Endothelial cell (in vitro differentiated cells): ENCODE measurements at regions not wholly inside any gene's neighbourhood (a gene's known extent, or its start where the extent isn't known, plus 50 kb on each side); places are given as distances from the start of the nearest gene placed in this dataset.

Source experiments
- DNase-seq: peaks from one replicate; pipeline ENCODE4 v3.0.0; 2021; ENCODE audit warnings: low spot score
- H3K27ac Mint-ChIP-seq: one replicate; pipeline ENCODE4 v1.8.0; 2021; ENCODE audit warnings: mixed read lengths, inconsistent platforms; ENCODE audit not compliant: unreplicated experiment
- H3K27me3 Mint-ChIP-seq: one replicate; pipeline ENCODE4 v1.8.0; 2021; ENCODE audit warnings: mild to moderate bottlenecking, moderate library complexity, mixed read lengths, inconsistent platforms; ENCODE audit not compliant: unreplicated experiment
- H3K36me3 Mint-ChIP-seq: one replicate; pipeline ENCODE4 v1.8.0; 2021; ENCODE audit warnings: mild to moderate bottlenecking, low read depth, mixed read lengths, inconsistent platforms; ENCODE audit not compliant: unreplicated experiment
- H3K4me1 Mint-ChIP-seq: one replicate; pipeline ENCODE4 v1.8.0; 2021; ENCODE audit warnings: mild to moderate bottlenecking, mixed read lengths, inconsistent platforms; ENCODE audit not compliant: unreplicated experiment
- H3K4me3 Mint-ChIP-seq: one replicate; pipeline ENCODE4 v1.8.0; 2021; ENCODE audit warnings: mild to moderate bottlenecking, mixed read lengths, inconsistent platforms; ENCODE audit not compliant: unreplicated experiment
- H3K9me3 Mint-ChIP-seq: one replicate; pipeline ENCODE4 v1.8.0; 2021; ENCODE audit warnings: mixed read lengths, inconsistent platforms; ENCODE audit not compliant: unreplicated experiment
- CTCF ChIP-seq: fragments of 200-600 bp; sonication (generic); IDR thresholded peaks from one replicate; pipeline ENCODE4 v1.5.0; 2021; ENCODE audit warnings: antibody characterized with exemption; ENCODE audit not compliant: unreplicated experiment

GRCh38 chr6:8825726-8826125, 390.4 kb upstream of the SLC35B3 start:
- Mint-ChIP-seq H3K36me3 (no peaks in the 10 kb centered on the region), H3K4me1 (peaks cover 3% of the 10 kb centered on the region), H3K27ac (no peak overlapping the region), H3K27me3 (no peaks in the 10 kb centered on the region), H3K4me3 (no peak overlapping the region), H3K9me3 (no peaks in the 10 kb centered on the region)
- no peak for TF ChIP-seq CTCF
- DNase-seq: no peak

GRCh38 chr6:8821981-8822381, 386.6 kb upstream of the SLC35B3 start:
- Mint-ChIP-seq H3K36me3 (no peaks in the 10 kb centered on the region), H3K27ac (no peak overlapping the region), H3K9me3 (no peaks in the 10 kb centered on the region), H3K4me1 (peaks cover 3% of the 10 kb centered on the region), H3K4me3 (no peak overlapping the region), H3K27me3 (peaks cover 2% of the 10 kb centered on the region)
- TF ChIP-seq CTCF: no peak
- no peak for DNase-seq

- no peak for TF ChIP-seq CTCF
- H3K36me3 Mint-ChIP-seq: no peaks in the 10 kb centered on the region
- no peak overlapping the region for H3K4me3 Mint-ChIP-seq
- peaks cover 2% of the 10 kb centered on the region for H3K27me3 Mint-ChIP-seq
- H3K27ac Mint-ChIP-seq: no peak overlapping the region
- peaks cover 3% of the 10 kb centered on the region for H3K4me1 Mint-ChIP-seq
- no peak for DNase-seq
- no peaks in the 10 kb centered on the region for H3K9me3 Mint-ChIP-seq
Measured at GRCh38 chr6:8820313-8820712, 385.0 kb upstream of the SLC35B3 start.

GRCh38 chr6:8819446-8819845, 384.1 kb upstream of the SLC35B3 start:
- DNase-seq: no peak
- Mint-ChIP-seq H3K9me3 (no peaks in the 10 kb centered on the region), H3K4me3 (no peak overlapping the region), H3K27ac (no peak overlapping the region), H3K4me1 (peaks cover 3% of the 10 kb centered on the region), H3K27me3 (peaks cover 2% of the 10 kb centered on the region), H3K36me3 (no peaks in the 10 kb centered on the region)
- TF ChIP-seq CTCF: no peak

GRCh38 chr6:8814440-8815000, 379.2 kb upstream of the SLC35B3 start:
- Mint-ChIP-seq H3K27ac (no peak overlapping the region), H3K9me3 (no peaks in the 10 kb centered on the region), H3K4me3 (no peak overlapping the region), H3K27me3 (peaks cover 2% of the 10 kb centered on the region), H3K36me3 (no peaks in the 10 kb centered on the region), H3K4me1 (no peaks in the 10 kb centered on the region)
- no peak for DNase-seq
- no peak for TF ChIP-seq CTCF
